ENCODE measurements at regions not wholly inside any gene's neighbourhood (a gene's known extent, or its start where the extent isn't known, plus 50 kb on each side); places are given as distances from the start of the nearest gene placed in this dataset.

DNA sequence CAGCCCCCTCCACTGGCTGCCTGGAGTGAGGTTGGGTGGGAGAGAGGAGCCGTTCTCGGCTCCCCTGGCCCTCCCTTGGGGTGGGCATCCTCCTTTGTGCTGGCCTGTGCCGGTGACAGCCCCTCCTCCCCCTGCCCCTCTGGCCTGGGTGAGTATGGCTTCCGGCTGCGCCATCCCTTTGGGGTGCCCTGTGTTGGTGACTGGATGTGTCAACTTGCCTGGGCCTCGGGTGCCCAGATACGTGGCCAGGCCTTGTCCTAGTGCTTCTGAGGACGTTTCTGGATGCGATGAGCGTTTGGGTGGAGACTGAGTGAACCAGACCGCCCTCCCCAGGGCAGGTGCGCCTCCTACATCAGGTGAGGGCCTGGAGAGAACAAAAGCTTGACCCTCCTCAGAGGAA lies 59.7 kb downstream of the PLXNA1 start:
- Histone ChIP-seq H3K79me2 (ENCODE audit: control insufficient read depth, insufficient read depth, low read length) (no peaks in the 10 kb centered on the region), H3K4me2 (ENCODE audit: extremely low read depth, insufficient read depth, low read length) (no peak overlapping the region), H3K36me3 (ENCODE audit: control insufficient read depth, insufficient read depth, low read length) (no peaks in the 10 kb centered on the region), H3K9ac (ENCODE audit: insufficient read depth, low read length) (no peak overlapping the region), H3K4me1 (ENCODE audit: control insufficient read depth, extremely low read depth, insufficient read depth, low read length) (no peaks in the 10 kb centered on the region), H4K20me1 (ENCODE audit: control insufficient read depth, extremely low read depth, insufficient read depth, low read length) (no peaks in the 10 kb centered on the region), H2AFZ (ENCODE audit: low read length) (no peak overlapping the region), H3K9me3 (ENCODE audit: control insufficient read depth, insufficient read depth, low read depth, low read length) (no peaks in the 10 kb centered on the region), H3K27ac (ENCODE audit: insufficient read depth, low read length) (no peak overlapping the region), H3K4me3 (replicated peaks in 1 of 4; ENCODE audit: control extremely low read depth in 1 of 4, insufficient read depth in 1 of 4, low read depth in 3 of 4, low read length in 4 of 4) (no peak overlapping the region), H3K27me3 (ENCODE audit: control insufficient read depth, insufficient read depth, low read length) (no peaks in the 10 kb centered on the region)
- DNase-seq (ENCODE audit: low read depth in 2 of 2), result no peak
- no peak for TF ChIP-seq EZH2 (IDR thresholded peaks at IDR 0.05; ENCODE audit: low read length, missing control alignments)
- TF ChIP-seq, protein P1, sequence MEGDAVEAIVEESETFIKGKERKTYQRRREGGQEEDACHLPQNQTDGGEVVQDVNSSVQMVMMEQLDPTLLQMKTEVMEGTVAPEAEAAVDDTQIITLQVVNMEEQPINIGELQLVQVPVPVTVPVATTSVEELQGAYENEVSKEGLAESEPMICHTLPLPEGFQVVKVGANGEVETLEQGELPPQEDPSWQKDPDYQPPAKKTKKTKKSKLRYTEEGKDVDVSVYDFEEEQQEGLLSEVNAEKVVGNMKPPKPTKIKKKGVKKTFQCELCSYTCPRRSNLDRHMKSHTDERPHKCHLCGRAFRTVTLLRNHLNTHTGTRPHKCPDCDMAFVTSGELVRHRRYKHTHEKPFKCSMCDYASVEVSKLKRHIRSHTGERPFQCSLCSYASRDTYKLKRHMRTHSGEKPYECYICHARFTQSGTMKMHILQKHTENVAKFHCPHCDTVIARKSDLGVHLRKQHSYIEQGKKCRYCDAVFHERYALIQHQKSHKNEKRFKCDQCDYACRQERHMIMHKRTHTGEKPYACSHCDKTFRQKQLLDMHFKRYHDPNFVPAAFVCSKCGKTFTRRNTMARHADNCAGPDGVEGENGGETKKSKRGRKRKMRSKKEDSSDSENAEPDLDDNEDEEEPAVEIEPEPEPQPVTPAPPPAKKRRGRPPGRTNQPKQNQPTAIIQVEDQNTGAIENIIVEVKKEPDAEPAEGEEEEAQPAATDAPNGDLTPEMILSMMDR (conservative IDR thresholded peaks at IDR 0.05 in 1 of 2, IDR thresholded peaks at IDR 0.05 in 1 of 2; ENCODE audit: low read depth in 1 of 2, low read length in 2 of 2), result no peak

- Histone ChIP-seq H3K4me1 (ENCODE audit: control insufficient read depth, extremely low read depth, insufficient read depth, low read length) (no peaks in the 10 kb centered on the region), H3K36me3 (ENCODE audit: control insufficient read depth, insufficient read depth, low read length) (no peaks in the 10 kb centered on the region), H3K9me3 (ENCODE audit: control insufficient read depth, insufficient read depth, low read depth, low read length) (no peaks in the 10 kb centered on the region), H3K4me2 (ENCODE audit: extremely low read depth, insufficient read depth, low read length) (no peak overlapping the region), H3K4me3 (replicated peaks in 1 of 4; ENCODE audit: control extremely low read depth in 1 of 4, insufficient read depth in 1 of 4, low read depth in 3 of 4, low read length in 4 of 4) (no peak overlapping the region), H3K9ac (ENCODE audit: insufficient read depth, low read length) (no peak overlapping the region), H3K27me3 (ENCODE audit: control insufficient read depth, insufficient read depth, low read length) (no peaks in the 10 kb centered on the region), H4K20me1 (ENCODE audit: control insufficient read depth, extremely low read depth, insufficient read depth, low read length) (no peaks in the 10 kb centered on the region), H3K27ac (ENCODE audit: insufficient read depth, low read length) (no peak overlapping the region), H2AFZ (ENCODE audit: low read length) (no peak overlapping the region), H3K79me2 (ENCODE audit: control insufficient read depth, insufficient read depth, low read length) (no peaks in the 10 kb centered on the region)
- TF ChIP-seq, protein P1 (conservative IDR thresholded peaks at IDR 0.05 in 1 of 2, IDR thresholded peaks at IDR 0.05 in 1 of 2; ENCODE audit: low read depth in 1 of 2, low read length in 2 of 2), result no peak
- TF ChIP-seq EZH2 (IDR thresholded peaks at IDR 0.05; ENCODE audit: low read length, missing control alignments), result no peak
- DNase-seq (ENCODE audit: low read depth in 2 of 2), result peak in 1 of 2 donors; percentile 50
Observed at GRCh38 chr3:127043041-127043641, 60.2 kb downstream of the PLXNA1 start.

- no peak overlapping the region for H3K4me3 ChIP-seq (replicated peaks in 1 of 4; ENCODE audit: control extremely low read depth in 1 of 4, insufficient read depth in 1 of 4, low read depth in 3 of 4, low read length in 4 of 4)
- no peak overlapping the region for H3K9ac ChIP-seq (ENCODE audit: insufficient read depth, low read length)
- no peaks in the 10 kb centered on the region for H4K20me1 ChIP-seq (ENCODE audit: control insufficient read depth, extremely low read depth, insufficient read depth, low read length)
- no peaks in the 10 kb centered on the region for H3K36me3 ChIP-seq (ENCODE audit: control insufficient read depth, insufficient read depth, low read length)
- no peaks in the 10 kb centered on the region for H3K27me3 ChIP-seq (ENCODE audit: control insufficient read depth, insufficient read depth, low read length)
- H3K9me3 ChIP-seq (ENCODE audit: control insufficient read depth, insufficient read depth, low read depth, low read length), result no peaks in the 10 kb centered on the region
- TF ChIP-seq, protein P1 (conservative IDR thresholded peaks at IDR 0.05 in 1 of 2, IDR thresholded peaks at IDR 0.05 in 1 of 2; ENCODE audit: low read depth in 1 of 2, low read length in 2 of 2), result no peak
- no peak for TF ChIP-seq EZH2 (IDR thresholded peaks at IDR 0.05; ENCODE audit: low read length, missing control alignments)
- H3K4me2 ChIP-seq (ENCODE audit: extremely low read depth, insufficient read depth, low read length), result no peak overlapping the region
- H2AFZ ChIP-seq (ENCODE audit: low read length), result no peak overlapping the region
- H3K79me2 ChIP-seq (ENCODE audit: control insufficient read depth, insufficient read depth, low read length), result no peaks in the 10 kb centered on the region
- DNase-seq (ENCODE audit: low read depth in 2 of 2), result no peak
- H3K4me1 ChIP-seq (ENCODE audit: control insufficient read depth, extremely low read depth, insufficient read depth, low read length), result no peaks in the 10 kb centered on the region
- no peak overlapping the region for H3K27ac ChIP-seq (ENCODE audit: insufficient read depth, low read length)
Observed at GRCh38 chr3:127043731-127044510, 61.0 kb downstream of the PLXNA1 start.

All from fibroblast of lung (primary cell).